ENCODE measurements at regions not wholly inside any gene's neighbourhood (a gene's known extent, or its start where the extent isn't known, plus 50 kb on each side); places are given as distances from the start of the nearest gene placed in this dataset.

- TF ChIP-seq CTCF (IDR thresholded peaks at IDR 0.05), result no peak
- DNase-seq, result no peak
These were observed 95.7 kb downstream of the SUCNR1 start for GRCh38 chr3:151969026-151969642.

GRCh38 chr3:151971814-151972579 lies 98.6 kb downstream of the SUCNR1 start:
- no peak overlapping the region for H3K9ac ChIP-seq (ENCODE audit: low read depth in 2 of 2, low read length in 2 of 2)
- no peak for TF ChIP-seq CTCF (IDR thresholded peaks at IDR 0.05)
- peak overlapping the region; percentile 51 for H3K27ac ChIP-seq
- H3K4me3 ChIP-seq, result no peak overlapping the region
- no peaks in the 10 kb centered on the region for H3K27me3 ChIP-seq
- no peaks in the 10 kb centered on the region for H3K9me3 ChIP-seq
- peak; percentile 49 for DNase-seq
- H3K36me3 ChIP-seq, result no peaks in the 10 kb centered on the region
- intact Hi-C loops (cut with DNase I), result no loop called here
- H3K4me1 ChIP-seq, result no peaks in the 10 kb centered on the region

More at GRCh38 chr3:151969026-151969642, 95.7 kb downstream of the SUCNR1 start:
- H3K4me1 ChIP-seq, result no peaks in the 10 kb centered on the region
- H3K36me3 ChIP-seq, result no peaks in the 10 kb centered on the region
- H3K27me3 ChIP-seq, result no peaks in the 10 kb centered on the region
- H3K27ac ChIP-seq, result no peak overlapping the region
- no peaks in the 10 kb centered on the region for H3K9me3 ChIP-seq
- intact Hi-C loops (cut with DNase I), result no loop called here
- H3K9ac ChIP-seq (ENCODE audit: low read depth in 2 of 2, low read length in 2 of 2), result no peak overlapping the region
- H3K4me3 ChIP-seq, result no peak overlapping the region

GRCh38 chr3:151974067-151974466 lies 100.6 kb downstream of the SUCNR1 start:
- no peaks in the 10 kb centered on the region for H3K36me3 ChIP-seq
- no peaks in the 10 kb centered on the region for H3K4me1 ChIP-seq
- H3K27me3 ChIP-seq, result no peaks in the 10 kb centered on the region
- no peak overlapping the region for H3K27ac ChIP-seq
- TF ChIP-seq CTCF (IDR thresholded peaks at IDR 0.05), result no peak
- intact Hi-C loops (cut with DNase I), result no loop called here
- no peak for DNase-seq
- no peaks in the 10 kb centered on the region for H3K9me3 ChIP-seq
- no peak overlapping the region for H3K9ac ChIP-seq (ENCODE audit: low read depth in 2 of 2, low read length in 2 of 2)
- H3K4me3 ChIP-seq, result no peak overlapping the region

GRCh38 chr3:151976211-151977050 lies 103.0 kb downstream of the SUCNR1 start:
- no peaks in the 10 kb centered on the region for H3K9me3 ChIP-seq
- no peak overlapping the region for H3K27ac ChIP-seq
- H3K4me1 ChIP-seq, result no peaks in the 10 kb centered on the region
- no peak for DNase-seq
- H3K27me3 ChIP-seq, result no peaks in the 10 kb centered on the region
- TF ChIP-seq CTCF (IDR thresholded peaks at IDR 0.05), result no peak
- no peaks in the 10 kb centered on the region for H3K36me3 ChIP-seq
- no peak overlapping the region for H3K9ac ChIP-seq (ENCODE audit: low read depth in 2 of 2, low read length in 2 of 2)
- no peak overlapping the region for H3K4me3 ChIP-seq
- intact Hi-C loops (cut with DNase I), result no loop called here

GRCh38 chr3:151979906-151980305 lies 106.5 kb downstream of the SUCNR1 start:
- H3K27ac ChIP-seq, result no peak overlapping the region
- H3K9ac ChIP-seq (ENCODE audit: low read depth in 2 of 2, low read length in 2 of 2), result no peak overlapping the region
- no peak for DNase-seq
- no peaks in the 10 kb centered on the region for H3K9me3 ChIP-seq
- TF ChIP-seq CTCF (IDR thresholded peaks at IDR 0.05), result no peak
- no peaks in the 10 kb centered on the region for H3K36me3 ChIP-seq
- no peak overlapping the region for H3K4me3 ChIP-seq
- intact Hi-C loops (cut with DNase I), result no loop called here
- no peaks in the 10 kb centered on the region for H3K4me1 ChIP-seq
- no peaks in the 10 kb centered on the region for H3K27me3 ChIP-seq

Data from colonic mucosa (tissue), 4 donors.